Left kidney (tissue), 1 donor: ENCODE measurements at regions not wholly inside any gene's neighbourhood (a gene's known extent, or its start where the extent isn't known, plus 50 kb on each side); places are given as distances from the start of the nearest gene placed in this dataset.

Experiments
- DNase-seq: peaks from one replicate; pipeline ENCODE4 v3.0.0-alpha.2; 2013

DNA sequence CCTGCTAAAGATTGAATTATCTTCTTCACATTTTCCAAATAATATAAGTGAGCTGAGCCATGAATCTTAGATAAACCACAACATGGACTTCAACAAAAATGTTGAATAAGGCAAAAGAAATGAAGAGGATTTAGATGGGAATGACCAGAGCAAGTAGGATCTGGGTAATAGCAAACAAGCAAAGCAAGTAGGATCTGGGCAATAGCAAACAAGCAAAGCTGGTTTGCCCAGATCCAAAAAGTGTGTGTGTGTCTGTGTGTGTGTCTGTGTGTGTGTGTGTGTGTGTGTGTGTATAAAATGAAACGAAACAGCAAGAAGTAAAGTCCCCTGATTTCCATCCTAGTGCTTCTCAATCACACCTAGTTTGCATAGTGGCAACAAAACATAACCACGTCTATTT is 549.1 kb downstream of the RERGL start:
- DNase-seq = no peak

DNA sequence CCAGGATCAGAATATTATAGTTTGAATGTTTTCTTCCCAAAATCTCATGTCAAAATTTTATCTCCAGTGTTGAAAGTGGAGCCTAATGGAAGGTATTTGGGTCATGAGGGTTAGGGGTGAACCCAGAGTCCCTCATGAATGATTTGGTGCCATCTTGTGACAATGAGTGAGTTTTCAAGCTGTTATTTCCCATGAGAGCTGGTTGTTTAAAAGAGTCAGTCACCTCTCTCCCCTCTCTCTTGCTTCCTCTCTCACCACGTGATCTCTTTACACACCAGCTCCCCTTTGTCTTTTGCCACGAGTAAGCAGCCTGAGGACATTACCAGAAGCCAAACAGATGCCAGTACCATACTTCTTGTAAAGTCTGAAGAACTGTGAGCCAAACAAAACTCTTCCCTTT is 561.6 kb downstream of the RERGL start:
- no peak for DNase-seq

DNA sequence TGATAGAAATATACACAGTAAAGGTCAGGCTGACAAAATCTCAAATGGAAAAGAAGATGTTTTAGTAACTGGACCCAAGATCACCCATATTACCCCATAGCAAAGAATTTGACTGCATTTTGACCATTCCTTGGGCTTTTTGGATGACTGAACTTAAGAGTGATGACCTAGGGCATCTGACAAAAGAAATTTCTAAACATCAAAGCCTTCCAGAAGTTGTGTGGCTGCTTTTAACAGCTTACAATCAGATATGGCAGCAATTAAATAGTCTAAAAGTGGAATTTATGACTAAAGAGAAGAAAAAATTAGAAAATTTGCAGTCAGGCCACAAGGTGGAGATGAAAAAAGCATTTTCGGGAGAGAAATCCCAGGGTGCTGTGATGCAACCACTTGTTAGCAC is 563.0 kb downstream of the RERGL start:
- DNase-seq = no peak

DNA sequence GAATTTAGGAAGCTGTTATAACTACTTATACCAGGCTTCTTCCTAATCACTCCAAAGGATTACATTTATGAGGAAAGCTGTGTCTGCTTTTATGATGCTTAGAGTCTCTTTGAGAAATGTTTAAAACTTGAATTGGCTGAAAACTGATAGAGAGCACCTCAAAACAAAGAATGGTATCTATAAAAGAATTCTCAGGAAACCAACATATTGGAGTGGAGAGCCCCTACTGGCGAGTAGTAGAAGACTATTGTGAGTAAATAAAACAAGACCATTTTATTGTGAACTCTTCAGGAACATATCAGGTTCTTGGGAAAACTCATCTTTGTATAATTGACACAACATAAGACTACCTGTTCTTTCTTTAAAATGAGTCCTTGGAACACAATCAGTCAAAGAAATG is 578.6 kb downstream of the RERGL start:
- DNase-seq = no peak

DNA sequence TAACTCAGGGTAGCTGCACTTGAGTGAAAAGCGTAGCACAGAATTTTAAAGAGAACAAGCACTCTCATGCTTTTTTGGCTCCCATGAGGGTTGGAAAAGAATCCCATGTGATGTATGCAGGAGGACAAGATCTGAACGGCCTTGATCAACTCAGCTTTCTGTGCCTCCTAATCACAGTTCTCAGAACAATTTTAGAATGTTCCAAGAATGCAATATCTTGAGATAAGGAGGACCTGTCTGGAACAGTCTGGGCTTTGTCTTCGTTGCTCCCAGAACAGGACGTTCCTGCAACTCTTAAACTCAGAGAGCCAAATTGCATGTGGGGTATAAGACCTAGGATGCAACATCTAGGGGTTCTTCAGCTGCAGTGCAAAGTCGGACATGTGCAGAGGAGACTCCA is 582.7 kb downstream of the RERGL start:
- DNase-seq = no peak

DNA sequence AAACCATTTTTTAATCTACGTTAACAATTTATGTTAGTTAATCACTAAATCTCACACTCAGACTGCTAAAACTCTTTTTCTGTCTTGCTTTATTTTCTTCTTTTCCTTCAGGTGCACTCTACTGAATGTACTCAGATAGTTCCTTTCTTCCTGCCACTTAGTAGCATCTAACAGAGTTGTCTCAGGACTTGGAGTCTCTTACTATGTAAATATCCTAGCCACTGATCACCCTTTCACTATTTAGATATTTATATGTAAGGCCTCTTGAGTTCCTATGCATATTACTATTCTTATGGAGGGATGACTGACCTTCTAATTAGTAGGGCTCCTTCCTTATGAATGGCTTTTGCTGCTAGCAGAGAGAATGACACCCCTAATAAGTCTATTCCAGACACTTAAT is 586.3 kb downstream of the RERGL start:
- no peak for DNase-seq

DNA sequence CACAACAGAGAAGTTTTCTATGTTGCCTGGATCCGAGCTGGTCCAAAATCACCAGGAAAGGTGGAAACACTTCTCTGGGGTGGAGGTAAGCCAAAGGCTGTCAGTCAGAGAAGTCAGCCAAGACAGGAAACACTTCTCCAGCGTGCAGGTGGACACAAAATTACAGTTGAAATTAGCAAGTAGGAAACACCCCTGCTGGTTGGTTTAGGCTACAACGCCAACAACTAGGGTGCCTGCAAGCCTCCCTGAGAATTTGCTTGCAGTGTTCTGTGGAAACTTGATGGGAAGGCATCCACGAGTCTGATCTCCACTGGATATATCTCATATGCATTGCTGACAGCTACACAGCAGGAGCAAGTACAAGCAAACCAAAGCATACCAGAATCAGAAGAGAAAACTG is 600.5 kb downstream of the RERGL start:
- DNase-seq = no peak

DNA sequence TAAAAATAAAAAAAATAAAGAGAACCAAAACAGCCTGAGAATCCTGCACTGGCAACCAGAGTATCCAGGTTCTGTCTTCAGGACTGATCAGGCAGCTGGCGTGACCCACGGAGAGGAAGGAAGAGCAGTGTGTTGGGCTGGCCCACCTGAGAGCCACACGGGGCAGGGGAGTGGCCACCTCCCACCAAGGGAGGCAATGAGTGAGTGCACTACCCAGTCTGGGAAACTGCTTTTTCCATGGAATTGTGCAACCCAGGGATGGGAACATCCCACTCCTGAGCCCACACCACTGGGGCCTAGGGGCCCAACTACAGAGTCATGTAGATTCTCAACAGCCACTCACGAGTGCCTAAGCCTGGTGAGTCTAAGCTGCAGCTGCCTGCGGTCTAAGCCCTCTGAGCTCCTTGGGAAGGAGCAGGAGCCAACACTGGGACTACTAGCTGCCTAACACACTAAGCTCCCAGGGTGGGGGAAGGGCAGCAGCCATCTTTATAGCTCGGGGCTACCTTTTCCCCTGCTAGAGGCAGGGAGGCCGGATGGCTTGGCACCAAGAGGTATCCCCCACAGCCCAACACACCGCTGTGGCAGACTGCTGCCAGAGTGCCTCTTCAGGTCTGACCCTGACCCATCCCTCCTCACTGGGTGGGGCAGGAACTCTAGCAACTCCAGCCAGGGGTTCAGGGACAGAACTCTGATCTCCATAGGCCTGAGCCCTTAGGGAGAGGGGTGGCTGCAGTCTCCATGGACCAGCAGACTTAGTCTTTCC is 610.9 kb downstream of the RERGL start:
- DNase-seq = no peak

DNA sequence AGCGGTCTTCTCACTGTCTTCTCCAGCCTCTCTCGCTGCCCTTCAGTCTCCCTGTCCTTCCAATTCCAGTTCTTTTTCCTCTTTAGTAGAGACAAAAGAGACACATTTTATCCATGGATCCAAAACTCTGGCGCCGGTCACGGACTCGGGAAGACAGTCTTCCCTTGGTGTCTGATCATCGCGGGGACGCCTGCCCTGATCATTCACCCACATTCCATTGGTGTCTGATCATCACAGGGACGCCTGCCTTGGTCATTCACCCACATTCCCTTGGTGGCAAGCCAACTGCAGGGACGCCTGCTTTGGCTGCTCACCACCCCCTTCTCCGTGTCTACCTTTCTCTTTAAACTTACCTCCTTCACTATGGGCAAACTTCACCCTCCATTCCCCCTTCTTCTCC is 619.5 kb downstream of the RERGL start:
- no peak for DNase-seq

DNA sequence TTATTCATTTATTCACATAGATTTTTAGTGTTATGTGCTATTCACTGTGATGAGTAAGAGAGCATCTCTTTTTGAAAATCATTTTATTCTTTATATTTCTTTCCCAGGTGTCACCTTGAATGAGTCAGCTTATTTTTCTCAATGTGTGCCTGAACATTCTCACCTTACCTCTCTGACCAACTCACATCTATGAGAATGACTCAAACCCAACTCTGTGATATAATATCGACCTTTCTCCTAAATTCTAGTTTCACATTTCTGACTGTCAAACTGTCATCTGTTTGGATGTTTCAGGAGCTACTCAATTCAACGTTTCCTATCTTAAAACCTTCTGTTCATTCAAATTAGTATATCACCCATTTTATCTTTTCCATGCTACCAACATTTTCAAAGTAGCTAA is 630.8 kb downstream of the RERGL start:
- no peak for DNase-seq

DNA sequence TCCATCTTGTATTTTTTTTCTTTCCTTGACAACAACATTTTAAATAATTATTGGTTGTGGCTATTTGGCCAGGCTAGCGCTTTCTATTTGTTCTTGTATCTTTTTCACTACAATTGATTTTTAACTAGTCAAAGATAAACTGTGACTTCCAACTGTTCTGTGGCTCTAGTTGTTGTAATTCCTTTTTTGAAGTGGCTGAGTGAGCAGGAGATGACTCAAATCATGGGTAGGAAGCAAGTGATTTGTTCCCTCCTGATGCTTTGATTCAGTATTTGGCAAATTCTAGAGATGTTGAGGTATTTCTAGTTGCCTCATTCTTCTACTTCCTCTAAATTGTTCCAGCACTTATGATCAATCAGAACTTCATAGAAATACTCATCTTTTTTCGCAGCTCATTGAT is 633.5 kb downstream of the RERGL start:
- no peak for DNase-seq

DNA sequence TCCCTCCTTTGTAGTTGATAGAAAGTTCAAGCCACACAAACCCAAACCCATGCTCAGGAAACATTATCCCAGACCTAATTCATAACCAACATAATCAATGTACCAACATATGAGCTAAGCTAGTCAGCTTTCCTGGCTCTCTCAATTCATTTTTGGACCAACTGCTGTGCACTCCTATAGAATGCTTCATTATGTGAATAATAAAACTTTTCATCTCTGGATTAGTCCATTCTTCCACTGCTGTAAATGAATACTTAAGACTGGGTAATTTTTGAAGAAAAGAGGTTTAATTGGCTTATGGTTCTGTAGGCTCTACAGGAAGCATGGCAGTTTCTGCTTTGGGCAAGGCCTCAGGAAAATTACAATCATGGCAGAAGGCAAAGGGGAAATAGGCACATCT is 651.9 kb downstream of the RERGL start:
- DNase-seq = no peak

DNA sequence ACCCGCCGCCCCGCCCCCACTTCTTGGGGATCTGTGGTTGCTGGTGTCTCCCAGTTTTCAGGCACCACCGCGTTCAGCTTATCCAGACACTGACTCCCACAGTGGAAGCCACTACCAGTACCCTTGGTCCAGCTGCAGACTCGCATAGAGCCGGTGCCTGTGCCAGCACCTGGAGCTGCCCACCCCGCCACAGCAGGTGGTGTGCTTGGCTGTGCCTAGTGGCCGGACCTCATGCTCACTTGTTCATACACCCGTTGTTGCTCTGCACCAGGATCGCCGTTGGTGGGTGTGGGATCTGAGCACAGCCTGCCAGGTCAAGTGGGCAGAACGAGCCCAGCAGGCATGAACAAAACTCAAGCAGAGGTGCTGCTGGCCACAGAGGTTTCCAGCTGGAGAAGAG is 673.2 kb downstream of the RERGL start:
- DNase-seq = no peak

DNA sequence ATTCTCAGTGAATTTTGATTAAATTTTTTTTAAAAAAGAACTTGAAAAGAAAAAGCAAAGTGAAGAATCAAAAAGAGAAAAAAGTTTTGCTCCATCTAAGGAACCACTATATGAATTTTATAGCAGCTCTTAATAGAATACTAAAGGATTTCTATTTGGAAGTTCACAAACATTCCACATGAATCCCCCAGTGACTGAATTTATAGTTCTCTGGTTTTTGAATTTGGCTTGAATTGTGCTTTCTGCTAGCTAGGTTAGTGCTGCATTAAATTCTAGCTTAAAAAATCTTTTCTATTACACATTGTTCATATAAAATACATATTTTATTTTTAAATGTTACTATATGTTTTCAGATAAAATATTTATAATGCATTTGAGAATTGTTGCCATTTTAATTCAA is 675.4 kb downstream of the RERGL start:
- DNase-seq = no peak

DNA sequence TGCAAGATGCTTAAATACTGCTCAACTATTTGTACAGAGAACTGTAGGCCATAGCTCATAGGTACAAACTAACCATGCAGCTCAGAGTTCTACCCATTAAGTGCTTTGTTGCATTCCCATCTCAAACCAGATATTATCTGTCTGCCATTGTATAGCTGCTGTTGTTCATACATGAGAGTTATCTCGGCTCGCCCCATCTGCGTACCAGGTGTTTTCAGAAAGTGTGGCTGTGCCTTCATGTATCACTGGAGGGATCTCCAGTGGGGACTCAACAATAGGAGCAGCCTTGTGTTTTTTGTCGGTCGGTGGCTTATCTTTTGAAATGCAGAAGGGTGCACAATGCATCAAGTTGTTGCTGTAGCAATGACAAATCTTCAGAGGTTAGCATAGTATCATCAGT is 678.3 kb downstream of the RERGL start:
- DNase-seq = no peak

DNA sequence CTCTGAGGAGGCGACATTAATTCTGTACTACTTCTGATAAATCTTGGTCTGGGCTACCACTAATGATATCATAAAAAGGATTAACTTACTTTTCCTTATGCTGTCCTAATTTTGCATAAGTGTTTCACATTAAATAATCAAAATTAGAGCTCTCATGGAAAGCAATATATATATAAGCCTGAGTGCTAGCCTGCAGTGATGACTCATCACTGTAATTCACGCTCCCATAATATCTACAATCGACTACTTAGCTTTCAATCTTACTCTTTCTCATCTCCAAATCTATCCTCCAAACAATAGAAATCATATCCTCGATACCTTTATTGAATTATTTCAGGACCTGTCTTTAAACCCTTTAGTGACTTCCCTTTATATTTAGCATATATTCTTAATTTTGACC is 701.3 kb downstream of the RERGL start:
- DNase-seq = no peak

DNA sequence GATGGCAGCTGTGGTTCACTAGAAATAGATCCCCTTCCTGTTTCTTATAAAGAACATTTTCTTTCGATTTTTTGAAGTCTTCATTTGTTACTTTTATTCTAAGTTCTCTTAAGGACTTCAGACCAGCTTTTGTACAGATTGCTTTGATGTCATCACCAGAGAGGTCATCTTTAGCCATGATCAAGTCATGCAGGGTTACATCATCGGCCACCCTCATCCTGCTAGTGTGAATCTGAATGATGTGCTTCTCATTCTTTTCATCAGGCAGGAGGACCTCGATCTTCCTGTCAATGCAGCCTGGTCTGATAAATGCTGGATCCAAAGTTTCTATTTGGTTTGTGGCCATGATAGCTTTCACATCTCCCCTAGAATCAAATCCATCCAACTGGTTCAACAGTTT is 706.7 kb downstream of the RERGL start:
- no peak for DNase-seq

DNA sequence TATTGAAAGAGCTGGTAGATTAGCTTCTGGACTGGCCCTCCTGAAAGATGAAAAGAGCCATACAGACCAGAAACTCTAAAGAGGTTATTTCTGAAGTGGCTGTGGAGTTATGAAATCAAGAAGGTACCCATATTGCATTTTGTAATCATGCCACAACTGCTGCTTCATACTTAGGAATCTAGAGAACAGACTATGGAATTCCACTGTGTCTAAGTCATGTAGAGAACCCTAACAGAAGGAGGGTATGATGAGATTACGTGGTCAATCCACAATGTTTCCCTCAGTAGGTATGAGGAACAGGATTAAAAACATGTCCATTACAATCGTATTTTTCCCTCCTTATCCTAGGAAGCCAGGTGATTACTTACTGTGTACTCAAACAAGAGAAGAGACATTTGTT is 708.8 kb downstream of the RERGL start:
- no peak for DNase-seq

DNA sequence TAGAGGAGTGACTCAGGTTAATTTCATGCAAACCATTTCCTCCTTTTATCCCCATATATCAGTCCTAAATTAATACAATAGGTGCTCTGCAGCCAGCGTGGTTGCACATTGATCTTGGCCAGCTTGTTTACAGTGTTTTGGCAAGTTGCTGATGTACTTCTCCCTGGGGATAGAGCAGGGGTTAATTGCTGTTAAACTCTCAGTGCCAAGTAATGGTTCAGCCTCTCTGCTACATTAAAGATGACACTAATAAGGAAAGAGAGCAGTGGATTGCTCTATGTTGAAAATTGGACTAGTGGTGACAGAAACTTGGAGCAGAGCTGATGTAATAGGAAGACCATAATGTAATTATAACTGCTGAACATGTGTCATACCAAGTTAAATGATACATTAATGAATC is 717.5 kb downstream of the RERGL start:
- no peak for DNase-seq

DNA sequence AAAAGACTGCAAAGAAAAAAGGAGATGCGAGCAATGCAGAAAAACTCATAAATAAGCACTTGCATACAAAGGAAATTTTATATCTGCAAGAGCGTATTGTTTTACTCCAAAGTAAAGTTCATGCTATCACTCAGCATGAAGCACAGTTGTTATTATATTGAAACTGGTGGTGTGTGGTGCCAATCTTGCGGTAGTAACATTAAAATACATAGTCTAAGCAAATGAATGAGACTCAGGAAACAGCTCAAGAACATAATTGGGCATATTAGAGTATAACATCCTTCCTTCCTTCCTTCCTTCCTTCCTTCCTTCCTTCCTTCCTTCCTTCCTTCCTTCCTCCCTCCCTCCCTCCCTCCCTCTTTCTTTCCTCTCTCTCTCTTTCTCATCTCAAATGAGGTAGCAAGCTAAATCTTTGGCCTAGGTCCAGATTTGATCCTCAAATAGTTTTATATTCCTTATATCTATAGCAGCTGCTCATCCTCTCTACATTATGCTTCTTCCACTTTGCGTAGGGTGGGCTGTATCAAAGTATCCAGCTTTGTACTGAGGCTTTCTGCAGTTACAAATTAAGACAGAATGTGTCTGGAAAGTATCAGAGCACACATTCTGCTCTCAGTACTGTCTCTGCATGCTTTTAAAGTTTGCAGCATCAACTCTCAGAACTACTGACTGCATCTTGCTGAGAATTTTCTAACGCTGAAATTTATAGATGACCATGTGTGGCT is 718.3 kb downstream of the RERGL start:
- DNase-seq = no peak

DNA sequence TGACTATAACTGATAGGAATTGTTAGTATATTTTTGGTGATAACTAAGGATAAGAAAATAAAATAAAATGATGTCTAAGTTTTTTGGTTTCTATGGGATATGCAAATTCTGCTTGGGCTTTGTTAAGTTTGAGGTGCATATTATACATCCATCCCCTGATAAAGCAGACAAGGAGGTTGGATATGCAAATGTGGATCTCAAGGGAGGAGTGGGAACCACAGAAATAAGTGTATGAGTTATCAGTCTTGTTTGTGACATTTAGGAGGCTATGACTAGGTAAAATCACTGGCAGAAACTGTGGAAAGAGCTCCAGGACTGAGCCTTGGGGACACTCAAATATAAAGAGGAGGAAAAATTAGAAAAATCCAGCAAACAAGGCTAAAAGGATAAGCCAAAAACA is 719.4 kb downstream of the RERGL start:
- DNase-seq = no peak

DNA sequence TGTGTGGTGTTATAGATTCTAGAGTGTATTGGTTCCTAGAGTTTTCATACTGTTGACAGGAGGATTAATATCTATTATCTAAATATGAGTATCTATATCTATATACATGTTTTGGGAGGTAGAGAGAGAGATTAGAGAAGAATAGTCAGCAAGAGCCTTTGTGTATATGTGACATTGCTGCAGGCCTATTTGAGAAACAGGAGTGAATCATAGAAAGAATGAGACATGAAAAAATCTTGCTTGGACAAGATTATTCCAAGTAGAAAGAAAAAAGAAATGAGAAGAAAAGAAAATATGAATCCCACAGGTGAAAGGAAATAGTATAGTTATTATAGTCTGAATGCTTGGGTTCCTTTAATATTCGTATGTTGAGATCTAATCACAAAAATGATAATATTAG is 720.4 kb downstream of the RERGL start:
- no peak for DNase-seq

DNA sequence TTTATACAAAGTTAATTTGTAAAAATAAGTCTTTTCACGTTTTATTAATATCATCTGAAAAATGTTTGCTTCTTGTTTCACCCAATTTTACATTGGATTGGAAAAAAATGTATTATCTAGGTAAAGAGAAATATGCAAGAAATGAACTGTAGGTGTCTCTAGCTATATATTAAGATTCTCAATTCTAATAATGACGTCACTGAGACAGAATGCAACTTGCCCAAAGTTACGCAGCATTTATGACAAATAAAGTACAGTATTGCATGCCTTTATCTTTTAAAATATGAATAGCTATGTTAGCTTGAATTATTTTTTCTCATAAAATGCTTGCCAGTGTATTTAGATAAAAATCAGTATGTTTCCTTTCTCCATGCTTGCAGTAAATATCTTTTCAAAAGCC is 728.8 kb downstream of the RERGL start:
- no peak for DNase-seq

DNA sequence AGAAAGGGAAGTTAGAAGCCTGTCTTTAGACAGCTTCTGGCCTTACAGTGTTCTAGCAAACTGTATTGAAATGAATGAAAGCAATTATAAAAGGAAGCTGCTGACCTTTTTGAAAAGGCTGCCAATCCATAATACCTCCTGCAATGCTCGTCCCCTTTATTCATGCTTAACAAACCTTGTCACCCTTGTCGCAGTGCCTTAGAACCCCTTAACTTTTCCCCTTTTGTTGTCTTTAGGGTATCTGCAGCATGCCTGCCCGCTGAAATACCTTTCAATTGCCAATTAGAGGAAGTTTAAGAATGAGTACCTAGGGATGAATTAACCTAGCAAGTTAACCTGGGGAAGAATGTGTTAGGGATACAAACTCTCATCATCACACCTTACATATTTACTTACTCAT is 731.2 kb downstream of the RERGL start:
- DNase-seq = no peak
